ENCODE measurements at regions not wholly inside any gene's neighbourhood (a gene's known extent, or its start where the extent isn't known, plus 50 kb on each side); places are given as distances from the start of the nearest gene placed in this dataset.

GRCh38 chr16:55136356-55137150 is 187.4 kb upstream of the IRX6 start:
- no peak for DNase-seq (ENCODE audit: low read depth)
- no peak for TF ChIP-seq CTCF (conservative IDR thresholded peaks at IDR 0.05; ENCODE audit: low read depth, low read length)

GRCh38 chr16:55138298-55138697 is 185.7 kb upstream of the IRX6 start:
- no peak for DNase-seq (ENCODE audit: low read depth)
- H3K4me3 ChIP-seq (ENCODE audit: low read depth, low read length) = no peak overlapping the region
- no peak for TF ChIP-seq CTCF (conservative IDR thresholded peaks at IDR 0.05; ENCODE audit: low read depth, low read length)

More at GRCh38 chr16:55136356-55137150, 187.4 kb upstream of the IRX6 start:
- H3K4me3 ChIP-seq (ENCODE audit: low read depth, low read length) = no peak overlapping the region

GRCh38 chr16:55142405-55142804 is 181.6 kb upstream of the IRX6 start:
- DNase-seq (ENCODE audit: low read depth) = no peak
- no peak for TF ChIP-seq CTCF (conservative IDR thresholded peaks at IDR 0.05; ENCODE audit: low read depth, low read length)
- H3K4me3 ChIP-seq (ENCODE audit: low read depth, low read length) = no peak overlapping the region

GRCh38 chr16:55144651-55145050 is 179.4 kb upstream of the IRX6 start:
- no peak for DNase-seq (ENCODE audit: low read depth)
- TF ChIP-seq CTCF (conservative IDR thresholded peaks at IDR 0.05; ENCODE audit: low read depth, low read length) = no peak
- H3K4me3 ChIP-seq (ENCODE audit: low read depth, low read length) = no peak overlapping the region

GRCh38 chr16:55145771-55146603 is 178.0 kb upstream of the IRX6 start:
- no peak for DNase-seq (ENCODE audit: low read depth)
- H3K4me3 ChIP-seq (ENCODE audit: low read depth, low read length) = no peak overlapping the region
- no peak for TF ChIP-seq CTCF (conservative IDR thresholded peaks at IDR 0.05; ENCODE audit: low read depth, low read length)

- no peak overlapping the region for H3K4me3 ChIP-seq (ENCODE audit: low read depth, low read length)
- TF ChIP-seq CTCF (conservative IDR thresholded peaks at IDR 0.05; ENCODE audit: low read depth, low read length) = no peak
- DNase-seq (ENCODE audit: low read depth) = no peak
Measured at GRCh38 chr16:55146966-55147365, 177.0 kb upstream of the IRX6 start.

Data from epithelial cell of proximal tubule (primary cell).